ENCODE measurements at regions not wholly inside any gene's neighbourhood (a gene's known extent, or its start where the extent isn't known, plus 50 kb on each side); places are given as distances from the start of the nearest gene placed in this dataset.

GRCh38 chr15:70450142-70450443, 313.3 kb downstream of the UACA start:
- TF ChIP-seq GABPA (tag; conservative IDR thresholded peaks at IDR 0.05; ENCODE audit: low read depth) (no peak), EZH2 (IDR thresholded peaks at IDR 0.05; ENCODE audit: borderline replicate concordance, low read depth, low read length) (no peak), PHB2 (IDR thresholded peaks at IDR 0.05; ENCODE audit: low read depth) (no peak), BHLHE40 (IDR thresholded peaks at IDR 0.05; ENCODE audit: low read length) (no peak), CTCF (IDR thresholded peaks at IDR 0.05 in 2 of 3, conservative IDR thresholded peaks at IDR 0.05 in 1 of 3; ENCODE audit: insufficient read depth in 2 of 3, low read depth in 1 of 3, low read length in 3 of 3) (no peak), FOXK2 (conservative IDR thresholded peaks at IDR 0.05 in 1 of 2, IDR thresholded peaks at IDR 0.05 in 1 of 2; ENCODE audit: low read depth in 2 of 2) (no peak), IFI16 (CRISPR knock-in tag; IDR thresholded peaks at IDR 0.05) (no peak)
